Retinal pigment epithelial cell (primary cell): ENCODE measurements at regions not wholly inside any gene's neighbourhood (a gene's known extent, or its start where the extent isn't known, plus 50 kb on each side); places are given as distances from the start of the nearest gene placed in this dataset.

ENCODE experiments used
- DNase-seq: peaks from one replicate; pipeline ENCODE4 v3.0.0-alpha.2; 2010; ENCODE audit warnings: low read depth
- H3K4me3 ChIP-seq: 2 replicates; pipeline ENCODE4 v1.5.1; 2011; ENCODE audit warnings: mild to moderate bottlenecking, low read length, control low read depth, moderate library complexity
- TF ChIP-seq, protein P1 (sequence below): conservative IDR thresholded peaks from 2 replicates; pipeline ENCODE4 v1.5.1; 2011; ENCODE audit warnings: low read depth, low read length, control low read depth, inconsistent platforms

DNA sequence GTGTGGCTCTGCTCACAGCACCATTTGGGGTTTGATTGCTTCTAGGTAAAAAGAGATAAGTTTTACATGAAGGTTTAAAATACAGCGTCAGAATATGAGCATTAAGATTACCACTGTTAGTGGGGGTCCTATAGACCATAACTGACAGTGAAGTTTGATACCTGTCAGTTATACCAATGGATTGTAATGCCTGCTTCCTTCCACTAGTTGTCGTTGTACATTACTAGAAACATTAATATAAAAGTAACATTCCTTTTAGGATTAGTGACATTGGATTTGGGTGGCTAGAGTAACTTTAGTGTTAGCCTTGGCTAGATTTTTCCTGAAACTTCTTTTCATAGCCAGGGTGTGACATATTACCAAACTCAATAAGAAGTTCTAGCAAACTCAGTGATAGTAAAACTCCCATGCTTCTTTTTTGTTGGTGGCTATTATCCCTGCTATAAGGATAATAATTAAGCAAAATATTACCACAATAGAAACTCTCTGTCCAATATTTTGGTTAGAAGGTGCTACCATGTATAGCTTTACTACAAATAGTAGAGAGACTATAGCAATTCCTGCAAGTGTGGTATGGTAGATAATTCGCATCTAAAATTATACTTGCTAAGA is 57.1 kb downstream of the FAM181B start:
- H3K4me3 ChIP-seq, result no peak overlapping the region
- DNase-seq, result no peak
- TF ChIP-seq, protein P1, sequence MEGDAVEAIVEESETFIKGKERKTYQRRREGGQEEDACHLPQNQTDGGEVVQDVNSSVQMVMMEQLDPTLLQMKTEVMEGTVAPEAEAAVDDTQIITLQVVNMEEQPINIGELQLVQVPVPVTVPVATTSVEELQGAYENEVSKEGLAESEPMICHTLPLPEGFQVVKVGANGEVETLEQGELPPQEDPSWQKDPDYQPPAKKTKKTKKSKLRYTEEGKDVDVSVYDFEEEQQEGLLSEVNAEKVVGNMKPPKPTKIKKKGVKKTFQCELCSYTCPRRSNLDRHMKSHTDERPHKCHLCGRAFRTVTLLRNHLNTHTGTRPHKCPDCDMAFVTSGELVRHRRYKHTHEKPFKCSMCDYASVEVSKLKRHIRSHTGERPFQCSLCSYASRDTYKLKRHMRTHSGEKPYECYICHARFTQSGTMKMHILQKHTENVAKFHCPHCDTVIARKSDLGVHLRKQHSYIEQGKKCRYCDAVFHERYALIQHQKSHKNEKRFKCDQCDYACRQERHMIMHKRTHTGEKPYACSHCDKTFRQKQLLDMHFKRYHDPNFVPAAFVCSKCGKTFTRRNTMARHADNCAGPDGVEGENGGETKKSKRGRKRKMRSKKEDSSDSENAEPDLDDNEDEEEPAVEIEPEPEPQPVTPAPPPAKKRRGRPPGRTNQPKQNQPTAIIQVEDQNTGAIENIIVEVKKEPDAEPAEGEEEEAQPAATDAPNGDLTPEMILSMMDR, result peak; percentile 63

DNA sequence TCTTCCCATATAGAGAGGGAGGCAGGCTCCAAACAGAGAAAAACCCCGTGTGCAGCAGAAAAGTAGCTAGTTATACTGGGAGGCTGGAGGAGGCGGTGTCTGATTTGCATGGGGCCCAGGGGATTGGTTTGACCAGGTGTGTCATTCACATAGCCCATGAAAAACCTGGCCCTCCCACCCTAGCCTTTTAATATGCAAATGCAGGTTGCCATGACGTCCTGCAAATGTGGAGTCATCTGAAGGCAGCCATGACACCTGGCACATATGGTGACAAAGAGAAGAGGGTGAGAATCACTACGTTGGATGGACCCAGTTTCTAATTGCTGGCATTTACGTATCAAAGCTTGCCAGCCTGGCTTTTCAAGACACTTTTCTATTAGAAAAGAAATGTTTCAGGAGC is 57.8 kb downstream of the FAM181B start:
- no peak for DNase-seq
- H3K4me3 ChIP-seq, result no peak overlapping the region
- TF ChIP-seq, protein P1, result no peak

GRCh38 chr11:82673631-82674030 is 60.0 kb downstream of the FAM181B start:
- no peak for DNase-seq

GRCh38 chr11:82671451-82671850 is 62.2 kb downstream of the FAM181B start:
- H3K4me3 ChIP-seq, result no peak overlapping the region
- TF ChIP-seq, protein P1, result no peak
- DNase-seq, result no peak

More at GRCh38 chr11:82673631-82674030, 60.0 kb downstream of the FAM181B start:
- TF ChIP-seq, protein P1, result no peak
- no peak overlapping the region for H3K4me3 ChIP-seq

DNA sequence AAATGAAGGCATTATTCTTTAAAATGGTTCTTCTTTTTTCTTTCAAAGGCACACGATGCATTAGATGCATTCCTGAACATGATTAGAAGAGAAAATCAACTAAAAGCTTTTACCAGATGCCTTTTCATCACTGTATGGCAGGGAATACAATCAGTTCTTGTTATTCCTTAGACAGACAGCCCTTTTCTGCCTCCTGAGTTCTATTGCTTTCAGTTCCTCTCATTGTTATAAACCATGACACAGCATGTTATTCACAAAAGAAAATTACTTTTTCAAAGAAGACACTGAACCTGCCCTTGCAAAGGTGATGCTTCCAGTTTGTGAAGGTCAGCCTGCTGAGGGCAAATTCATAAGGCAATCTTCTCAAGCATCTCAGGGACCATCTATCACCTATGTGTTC is 70.1 kb downstream of the FAM181B start:
- TF ChIP-seq, protein P1, result no peak
- DNase-seq, result no peak
- no peak overlapping the region for H3K4me3 ChIP-seq

DNA sequence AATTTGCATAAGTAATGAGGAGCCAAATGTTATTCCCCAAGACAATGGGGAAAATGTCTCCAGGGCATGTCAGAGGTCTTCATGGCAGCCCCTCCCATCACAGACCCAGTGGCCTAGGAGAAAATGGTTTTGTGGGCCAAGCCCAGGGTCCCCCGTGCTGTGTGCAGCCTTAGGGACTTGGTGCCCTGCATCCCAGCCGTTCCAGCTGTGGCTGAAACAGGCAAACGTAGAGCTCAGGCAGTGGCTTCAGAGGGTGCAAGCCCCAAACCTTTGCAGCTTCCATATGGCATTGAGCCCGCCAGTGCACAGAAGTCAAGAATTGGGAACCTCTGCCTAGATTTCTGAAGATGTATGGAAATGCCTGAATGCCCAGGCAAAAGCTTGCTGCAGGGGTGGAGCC is 79.9 kb downstream of the FAM181B start:
- TF ChIP-seq, protein P1, result no peak
- DNase-seq, result no peak
- no peak overlapping the region for H3K4me3 ChIP-seq

GRCh38 chr11:82639251-82639650 is 94.4 kb downstream of the FAM181B start:
- TF ChIP-seq, protein P1, result no peak
- no peak for DNase-seq
- no peak overlapping the region for H3K4me3 ChIP-seq
